ENCODE measurements at regions not wholly inside any gene's neighbourhood (a gene's known extent, or its start where the extent isn't known, plus 50 kb on each side); places are given as distances from the start of the nearest gene placed in this dataset.
"Not testable (repeated sequence)": the region's sequence is repeated elsewhere in the genome, so short reads cannot be mapped to it uniquely, and the experiment has no call there.

DNA sequence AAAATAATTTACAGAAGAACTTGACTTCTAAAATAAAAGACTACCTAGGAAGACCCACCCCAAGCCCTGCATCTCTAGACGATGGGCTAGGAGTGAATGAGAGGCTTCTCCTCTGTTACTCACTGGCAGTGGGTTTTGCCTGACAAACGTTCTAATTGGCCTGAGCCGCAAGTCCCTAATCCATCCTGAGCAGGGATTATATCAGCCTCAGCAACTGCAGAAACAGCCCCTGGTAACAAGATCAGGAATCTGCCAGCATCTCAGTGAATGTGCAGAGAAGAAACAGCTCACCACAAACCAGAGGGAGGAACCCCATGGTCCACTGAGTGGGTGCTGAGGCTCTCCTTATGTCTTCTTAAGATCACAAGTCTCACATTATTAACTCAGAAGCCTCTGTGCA lies 240.6 kb downstream of the BRINP2 start:
- DNase-seq = no peak

DNA sequence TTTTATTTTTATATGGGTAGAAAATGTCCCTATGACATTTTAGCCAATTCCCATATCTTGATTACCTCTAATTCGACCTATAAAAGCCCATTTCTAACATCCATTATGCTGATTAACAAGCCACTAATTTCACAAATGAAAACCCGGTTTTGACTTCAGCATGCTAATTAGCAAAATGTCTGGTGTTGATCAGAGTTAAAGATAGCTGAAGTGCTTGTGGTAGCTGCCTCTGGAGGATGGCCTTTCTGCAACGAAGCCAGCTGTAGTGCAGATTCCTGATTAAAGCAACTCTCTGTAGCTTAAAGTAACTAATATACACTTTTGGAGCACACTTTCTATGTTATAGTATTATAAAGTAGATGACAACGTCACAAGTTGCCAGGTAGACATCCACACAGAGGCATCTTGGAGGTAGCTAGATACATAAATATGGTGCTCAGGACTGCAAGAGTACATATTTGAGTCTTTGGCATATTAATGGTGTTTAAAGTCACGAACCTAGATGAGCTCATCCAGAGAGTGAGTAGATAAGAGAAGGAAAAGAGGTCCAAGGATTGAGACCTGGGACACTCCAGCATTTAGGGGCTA lies 239.5 kb downstream of the BRINP2 start:
- DNase-seq = no peak

DNA sequence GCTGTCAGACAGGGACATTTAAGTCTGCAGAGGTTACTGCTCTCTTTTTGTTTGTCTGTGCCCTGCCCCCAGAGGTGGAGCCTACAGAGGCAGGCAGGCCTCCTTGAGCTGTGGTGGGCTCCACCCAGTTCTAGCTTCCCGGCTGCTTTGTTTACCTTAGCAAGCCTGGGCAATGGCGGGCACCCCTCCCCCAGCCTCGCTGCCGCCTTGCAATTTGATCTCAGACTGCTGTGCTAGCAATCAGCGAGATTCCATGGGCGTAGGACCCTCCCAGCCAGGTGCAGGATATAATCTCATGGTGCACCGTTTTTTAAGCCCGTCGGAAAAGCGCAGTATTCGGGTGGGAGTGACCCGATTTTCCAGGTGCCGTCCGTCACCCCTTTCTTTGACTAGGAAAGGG lies 235.6 kb downstream of the BRINP2 start:
- DNase-seq = not testable (repeated sequence)

DNA sequence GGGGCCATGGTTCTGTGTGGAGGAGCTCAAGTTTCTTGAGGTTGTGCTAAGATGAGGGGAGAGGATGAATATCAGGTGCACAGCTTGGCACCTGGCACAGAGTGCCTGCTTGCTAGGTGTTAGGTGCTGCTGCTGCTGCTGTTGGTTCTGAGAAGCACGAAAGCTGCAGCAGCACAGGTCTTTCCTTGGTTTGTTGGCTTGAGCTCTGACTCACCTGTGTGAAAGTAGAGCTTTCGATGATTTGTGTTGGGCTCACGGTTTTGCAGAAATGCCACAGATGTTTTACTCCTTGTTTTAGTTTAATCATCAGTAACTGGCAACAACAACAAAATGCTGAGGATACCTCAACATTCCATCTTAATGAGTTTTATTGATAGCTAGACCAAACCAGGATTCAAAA lies 221.6 kb downstream of the BRINP2 start:
- no peak for DNase-seq

DNA sequence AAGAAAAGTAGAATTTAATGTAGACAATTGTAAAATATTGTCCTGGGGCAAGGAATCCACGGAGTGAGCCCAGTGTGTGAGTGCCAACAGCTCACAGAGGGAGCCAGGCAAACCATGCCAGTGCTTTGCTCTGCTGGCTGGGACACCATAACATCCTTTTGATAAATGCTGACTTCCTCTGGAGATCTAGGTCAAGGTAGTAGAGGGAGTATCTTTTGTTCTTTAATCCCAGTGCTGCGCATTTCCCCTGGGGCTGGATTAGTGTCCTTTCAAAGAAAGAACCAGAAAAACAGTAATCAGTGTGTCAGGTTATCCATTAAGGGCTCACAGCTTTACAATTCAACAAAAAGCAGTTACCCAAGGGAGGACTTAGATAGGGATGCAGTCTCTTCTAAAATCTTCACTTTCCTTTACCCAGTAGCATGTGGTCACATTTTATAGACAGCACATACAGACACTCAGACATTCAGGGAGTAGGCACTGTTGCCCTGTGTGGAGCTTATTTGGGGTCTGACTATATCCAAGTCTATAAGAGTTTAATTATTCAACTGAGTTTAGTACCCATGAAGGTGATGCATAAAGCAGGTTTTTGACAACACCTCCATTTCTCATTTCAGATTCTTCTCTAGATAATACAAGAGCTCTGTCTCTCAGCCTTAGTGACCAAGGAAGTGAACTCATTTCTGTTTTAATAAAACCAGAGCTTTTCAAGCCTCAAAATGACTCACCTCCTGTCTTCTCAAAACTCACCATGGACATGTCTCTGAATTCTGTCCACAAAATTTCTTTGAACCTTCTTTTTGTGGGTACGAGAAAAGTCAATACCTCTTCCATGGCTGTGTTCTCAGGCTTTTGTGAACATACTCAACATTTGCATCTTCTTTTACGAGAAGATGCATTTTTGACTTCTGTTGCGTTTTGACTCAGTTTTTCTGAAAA lies 215.3 kb downstream of the BRINP2 start:
- DNase-seq = no peak

DNA sequence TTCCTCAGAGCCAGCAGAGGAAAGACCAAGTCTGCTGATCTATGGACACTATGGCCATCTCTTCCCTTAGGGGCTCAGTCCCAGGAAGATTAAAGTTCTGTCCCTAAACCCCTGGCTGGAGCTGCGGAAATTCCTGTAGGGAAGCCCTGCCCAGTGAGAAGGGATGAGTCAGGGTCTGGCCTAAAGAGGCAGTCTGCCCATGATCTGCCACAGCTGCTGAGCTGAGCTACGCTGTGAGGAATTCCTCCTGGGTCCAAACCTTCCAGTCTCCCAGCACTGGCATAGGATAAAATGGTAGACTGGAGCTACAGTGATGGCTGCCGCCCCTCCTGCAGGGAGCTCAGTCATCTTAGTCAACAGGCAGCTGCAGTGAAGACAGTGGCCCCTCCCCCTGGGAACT lies 213.7 kb downstream of the BRINP2 start:
- no peak for DNase-seq

DNA sequence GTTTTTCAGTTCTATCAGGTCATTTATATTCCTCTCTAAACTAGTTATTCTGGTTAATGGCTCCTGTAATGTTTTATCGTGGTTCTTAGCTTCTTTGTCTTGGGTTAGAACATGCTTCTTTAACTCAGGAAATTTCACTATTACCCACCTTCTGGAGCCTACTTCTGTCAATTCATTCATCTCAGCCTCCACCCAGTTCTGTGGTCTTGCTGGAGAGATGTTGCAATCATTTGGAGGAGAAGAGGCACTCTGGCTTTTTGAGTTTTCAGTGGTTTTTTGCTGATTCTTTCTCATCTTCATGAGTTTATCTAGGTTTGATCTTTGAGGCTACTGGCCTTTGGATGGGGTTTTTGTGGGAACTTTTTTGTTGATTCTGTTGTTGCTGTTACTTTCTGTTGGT lies 213.0 kb downstream of the BRINP2 start:
- DNase-seq = no peak

DNA sequence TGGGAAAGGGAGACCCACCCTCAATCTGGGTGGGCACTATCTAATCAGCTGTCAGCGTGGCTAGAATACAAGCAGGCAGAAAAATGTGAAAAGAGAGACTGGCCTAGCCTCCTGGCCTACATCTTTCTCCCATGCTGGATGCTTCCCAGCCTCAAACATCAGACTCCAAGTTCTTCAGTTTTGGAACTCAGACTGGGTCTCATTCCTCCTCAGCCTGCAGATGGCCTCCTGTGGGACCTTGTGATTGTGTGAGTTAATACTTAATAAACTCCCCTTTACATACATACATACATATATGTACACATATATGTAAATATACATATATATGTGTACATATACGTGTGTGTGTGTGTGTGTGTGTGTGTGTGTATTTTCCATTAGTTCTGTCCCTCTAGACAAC lies 207.1 kb downstream of the BRINP2 start:
- DNase-seq = no peak

DNA sequence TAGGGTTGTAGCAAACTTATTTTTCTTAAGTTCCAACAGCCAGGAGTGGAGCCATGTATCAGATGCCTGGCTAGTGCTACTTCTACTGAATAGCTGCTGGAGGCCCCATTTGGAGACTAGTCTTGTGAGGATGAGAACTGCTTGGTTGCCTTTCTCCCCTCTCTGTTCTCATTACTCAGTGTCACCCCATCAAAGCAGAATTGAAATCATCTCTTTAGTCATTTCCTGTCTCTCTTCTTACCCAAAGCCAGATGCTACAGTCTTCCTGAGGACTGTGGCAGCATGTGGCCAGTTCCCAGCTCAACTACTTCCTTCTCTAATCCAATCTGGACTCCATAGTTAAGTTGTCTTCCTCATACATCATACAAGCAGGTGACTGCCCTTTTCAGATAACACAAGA lies 197.5 kb downstream of the BRINP2 start:
- no peak for DNase-seq

DNA sequence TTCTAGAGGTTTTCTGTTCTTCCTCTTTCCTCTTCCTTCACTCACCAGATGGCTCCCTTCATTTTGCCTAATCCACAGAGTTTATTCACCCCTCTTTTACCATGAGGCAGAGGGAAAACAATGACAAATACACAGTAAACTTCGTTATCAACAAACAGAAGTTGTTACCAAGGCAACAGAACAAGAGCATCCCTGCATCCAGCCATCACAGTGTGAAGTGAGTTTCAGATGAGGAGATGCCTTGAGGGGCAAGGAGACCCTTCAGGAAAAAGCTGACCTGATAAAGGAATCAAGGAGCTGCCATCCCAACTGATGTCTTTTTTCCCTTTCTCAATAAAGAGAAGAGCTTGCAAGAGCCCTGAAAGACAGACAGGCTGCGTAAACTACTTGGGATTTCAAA lies 195.3 kb downstream of the BRINP2 start:
- no peak for DNase-seq

DNA sequence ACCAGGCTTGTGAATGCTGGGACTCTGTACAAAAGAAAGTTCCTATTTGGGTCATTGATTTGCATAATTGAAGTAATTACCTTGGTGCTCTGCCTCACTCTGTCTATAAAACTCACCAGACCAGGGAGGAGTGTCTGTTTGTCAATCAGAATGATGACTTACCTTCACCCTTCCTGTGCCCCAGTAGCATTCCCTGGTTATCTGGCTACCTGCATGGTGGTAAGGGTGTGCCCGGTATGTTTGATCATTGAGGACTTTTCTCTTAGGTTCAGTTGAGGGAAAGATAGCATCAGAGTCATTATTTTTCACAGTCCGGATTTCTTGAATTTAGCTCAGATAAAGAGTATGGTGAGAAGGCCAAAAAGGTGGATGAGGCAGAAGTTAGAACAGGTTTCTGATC lies 190.0 kb downstream of the BRINP2 start:
- DNase-seq = no peak

DNA sequence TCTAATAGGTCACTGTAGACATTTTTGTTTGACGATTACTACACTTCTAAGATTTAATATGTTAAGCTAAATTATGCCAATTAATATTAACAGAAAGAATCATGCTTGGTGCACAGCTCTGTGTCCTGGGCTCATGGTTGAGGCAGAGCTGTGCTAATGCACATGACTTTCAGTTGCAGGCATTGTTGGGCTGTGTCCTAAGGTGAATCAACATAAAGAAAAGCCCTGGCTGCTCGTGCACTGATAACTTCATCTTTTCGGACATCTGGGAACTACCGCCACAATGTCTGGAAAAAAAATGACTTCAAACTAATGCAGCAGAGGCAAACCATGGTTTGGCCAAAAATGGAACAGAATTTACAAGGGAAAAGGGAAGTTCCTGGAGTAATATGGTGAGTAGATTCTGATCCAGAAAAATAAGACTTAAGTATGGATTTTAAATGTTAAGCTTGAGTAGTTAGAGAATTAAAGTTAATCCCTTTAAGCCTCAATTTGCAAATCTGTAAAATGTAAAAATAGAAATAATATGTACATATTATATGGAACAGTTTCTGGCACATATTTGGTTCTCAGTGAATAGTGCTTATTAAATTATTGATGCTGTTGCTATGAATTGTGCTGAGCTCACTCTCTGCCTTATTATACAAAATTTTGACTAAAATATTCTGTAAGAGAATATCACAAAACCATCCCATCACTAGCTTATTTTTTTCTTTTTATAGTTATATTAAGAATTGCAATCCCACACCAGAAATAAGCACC lies 186.1 kb downstream of the BRINP2 start:
- no peak for DNase-seq

DNA sequence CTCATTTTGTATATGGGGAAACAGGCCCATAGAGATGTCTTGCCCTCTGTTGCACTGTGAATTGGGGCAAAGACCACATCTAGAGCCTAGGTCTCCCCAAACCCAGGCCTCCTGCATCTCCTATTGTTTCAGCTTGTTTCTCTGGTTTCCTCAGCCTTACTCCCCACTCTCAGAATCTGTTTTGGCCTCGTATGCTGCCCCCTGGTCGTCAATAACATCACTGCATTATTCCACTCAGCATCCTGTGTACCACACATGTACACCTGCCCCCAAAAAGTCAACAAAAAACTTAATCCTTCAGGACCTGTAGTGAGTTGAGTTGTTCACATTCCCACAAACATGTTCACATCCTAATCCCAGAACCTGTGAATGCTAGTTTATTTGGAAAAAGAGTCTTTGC lies 184.8 kb downstream of the BRINP2 start:
- no peak for DNase-seq

DNA sequence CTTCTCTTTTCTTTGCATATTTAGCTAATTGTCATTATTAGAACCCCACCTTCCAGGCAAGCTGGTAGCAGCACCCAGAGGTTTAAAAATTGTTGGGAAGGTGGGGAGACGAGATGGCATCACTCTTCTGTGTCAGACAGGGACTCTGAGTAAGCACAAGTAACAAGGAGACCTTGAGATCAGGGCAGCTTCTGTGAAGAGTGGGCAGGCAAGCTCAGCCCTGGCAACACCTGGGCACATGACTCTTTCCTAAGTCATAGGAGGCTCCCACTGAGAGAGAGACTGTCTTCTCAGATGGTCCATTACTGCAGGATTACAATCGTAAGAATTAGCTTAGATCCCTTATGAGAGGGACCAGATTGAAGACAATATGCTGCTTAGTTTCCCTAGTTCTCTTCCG lies 183.5 kb downstream of the BRINP2 start:
- no peak for DNase-seq

DNA sequence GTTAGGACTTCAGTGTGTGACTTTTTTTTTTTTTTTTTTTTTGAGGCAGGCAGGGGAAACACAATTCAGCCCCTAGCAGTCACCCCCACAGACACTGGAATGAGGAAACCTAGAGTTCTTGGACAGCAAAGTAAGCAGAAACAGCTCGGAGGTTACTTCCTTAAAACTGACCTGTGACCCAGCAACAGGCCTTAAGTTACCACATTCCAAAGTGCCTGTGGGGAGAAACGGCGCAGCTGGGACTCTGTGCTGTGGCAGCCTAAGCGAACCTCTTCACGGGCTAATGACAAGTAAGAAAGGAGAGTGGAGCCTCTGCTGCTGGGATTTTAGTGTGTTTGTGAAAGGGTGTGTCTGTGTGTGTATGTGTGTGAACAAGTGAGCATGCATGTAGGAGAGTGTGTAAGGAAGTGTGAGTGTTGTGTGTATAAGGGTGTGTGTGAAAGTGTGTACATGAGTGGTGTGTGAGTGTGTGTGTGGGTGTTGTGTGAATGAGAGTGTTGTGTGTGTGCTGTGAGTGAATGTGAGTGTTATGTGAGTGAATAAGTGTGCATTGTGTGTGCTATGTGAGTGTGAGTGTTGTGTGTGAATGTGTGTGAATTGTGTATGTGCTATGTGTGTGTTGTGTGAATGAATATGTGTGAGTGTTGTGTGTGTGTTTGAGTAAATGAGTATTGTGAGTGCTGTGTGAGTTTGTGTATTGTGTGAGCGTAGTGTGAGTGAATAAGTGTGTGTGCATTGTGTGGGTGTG lies 180.8 kb downstream of the BRINP2 start:
- peak; percentile 53 for DNase-seq

DNA sequence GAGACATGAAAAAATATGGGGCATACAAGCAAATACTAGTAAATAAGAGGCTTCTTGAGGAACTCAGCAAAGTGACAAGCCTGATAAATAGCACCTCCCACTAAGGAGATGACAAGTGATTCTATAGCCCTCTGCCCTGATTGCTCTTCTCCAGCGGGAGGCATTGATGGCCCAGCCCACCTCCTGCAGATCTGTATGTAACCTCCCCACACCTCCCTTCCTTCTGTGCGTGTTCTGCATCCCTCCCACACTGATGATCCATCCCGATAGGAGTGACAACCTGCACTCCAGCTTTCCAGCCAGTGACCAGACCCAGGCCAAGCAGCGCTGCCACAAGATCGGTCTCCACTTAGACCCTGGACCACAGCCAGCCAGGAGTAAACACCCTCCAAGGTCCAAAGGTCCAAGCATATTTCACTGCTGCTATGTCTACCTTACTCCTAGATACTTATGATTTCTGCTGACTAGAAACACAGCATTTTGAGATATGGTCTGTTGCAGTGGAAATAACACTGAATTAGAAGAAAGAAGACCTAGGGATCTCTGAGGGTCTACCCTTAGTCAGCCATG lies 176.1 kb downstream of the BRINP2 start:
- no peak for DNase-seq

DNA sequence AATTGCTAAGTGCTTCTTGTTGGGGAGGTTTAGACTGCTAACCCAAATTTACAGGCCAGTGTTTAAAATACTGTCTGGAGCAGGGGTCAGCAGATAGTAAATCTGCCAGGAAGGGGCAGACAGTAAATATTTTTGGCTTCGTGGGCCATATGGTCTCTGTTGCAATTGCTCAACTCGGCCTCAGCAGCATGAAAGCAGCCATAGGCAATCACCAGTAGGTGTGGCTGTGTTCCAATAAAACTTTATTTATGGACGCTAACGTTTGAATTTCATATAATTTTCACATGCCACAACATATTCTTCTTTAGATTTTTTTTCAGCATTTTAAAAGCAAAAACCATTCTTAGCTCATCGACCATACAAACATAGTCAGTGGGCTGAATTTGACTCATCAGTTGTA lies 172.7 kb downstream of the BRINP2 start:
- DNase-seq = no peak

DNA sequence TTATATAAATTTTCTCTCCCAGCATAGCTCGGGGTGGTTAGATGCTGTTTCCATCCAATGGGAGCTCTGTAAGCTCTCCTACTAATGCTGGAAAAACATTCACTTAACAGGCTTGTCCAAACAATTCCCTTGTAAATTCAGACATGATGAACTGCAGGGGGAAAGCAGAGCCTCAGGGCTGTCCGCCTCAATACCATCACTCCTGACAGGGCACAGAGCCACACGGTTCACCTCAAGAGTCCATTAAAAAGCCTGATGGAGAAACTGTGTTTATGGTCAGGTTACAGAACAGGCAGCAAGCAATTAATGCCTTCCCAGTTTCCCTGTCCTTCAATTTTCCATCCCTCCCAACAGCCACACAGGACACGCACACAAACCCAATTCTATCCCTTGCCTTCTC lies 171.0 kb downstream of the BRINP2 start:
- DNase-seq = no peak

DNA sequence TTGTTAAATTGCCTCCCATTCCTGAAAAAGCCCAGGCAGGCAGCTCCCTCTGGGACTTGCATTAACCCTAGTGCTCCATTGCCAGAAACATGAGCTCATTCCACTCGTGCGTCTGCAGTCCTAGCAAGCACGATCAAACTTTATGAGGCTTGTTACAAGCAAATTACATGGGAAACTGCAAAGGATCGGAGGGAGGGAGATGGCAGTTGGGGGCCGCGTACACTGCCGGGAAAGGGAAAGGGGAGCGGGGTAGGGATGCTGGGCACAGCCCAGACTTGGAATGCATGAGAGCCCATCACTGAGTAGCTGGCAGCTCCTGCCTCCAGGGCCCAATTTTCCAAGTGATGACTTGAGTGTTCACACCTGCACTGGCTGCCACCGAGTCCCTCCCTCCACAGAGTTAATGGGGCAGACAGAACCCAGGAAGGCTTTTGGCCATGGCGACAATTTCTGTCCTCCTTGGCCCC lies 169.9 kb downstream of the BRINP2 start:
- peak; percentile 62 for DNase-seq

DNA sequence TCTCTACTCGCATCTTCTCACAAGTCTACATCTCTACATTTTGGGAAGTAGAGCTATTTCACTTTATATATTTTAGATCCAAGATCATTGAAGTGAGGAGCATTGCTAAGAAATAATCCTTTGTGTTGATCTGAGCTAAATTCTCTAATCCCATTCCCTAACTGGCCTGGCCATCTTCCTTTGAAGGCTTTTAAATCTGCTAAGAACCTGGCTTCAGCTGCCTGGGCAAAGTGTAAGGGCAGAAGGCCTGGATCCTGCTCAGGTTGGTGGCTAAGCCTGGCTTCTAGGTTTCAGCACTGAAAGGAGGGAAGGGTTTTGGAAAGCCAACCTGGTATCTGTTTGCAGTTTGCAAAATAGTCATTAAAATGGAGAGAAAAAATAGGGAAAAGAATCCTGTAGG lies 167.6 kb downstream of the BRINP2 start:
- DNase-seq = no peak

DNA sequence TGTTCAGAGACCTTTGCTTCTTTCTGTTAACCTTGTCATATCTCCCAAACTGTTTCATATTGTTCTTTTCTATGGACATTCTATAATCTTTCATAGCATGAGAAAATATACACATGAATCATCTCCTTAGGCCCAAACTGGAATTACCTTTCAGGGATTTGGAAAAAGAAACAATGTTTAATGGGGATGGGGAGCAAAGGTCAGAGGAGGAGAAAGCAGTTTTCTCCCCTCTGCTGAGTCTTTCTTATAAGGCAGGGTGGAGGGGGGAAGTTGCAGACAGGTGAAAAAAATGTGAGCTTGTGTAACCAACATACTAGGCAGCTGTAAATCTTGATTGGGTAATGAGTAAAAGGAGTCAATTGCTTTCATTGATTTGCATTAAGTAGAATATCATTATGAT lies 164.1 kb downstream of the BRINP2 start:
- DNase-seq = no peak

DNA sequence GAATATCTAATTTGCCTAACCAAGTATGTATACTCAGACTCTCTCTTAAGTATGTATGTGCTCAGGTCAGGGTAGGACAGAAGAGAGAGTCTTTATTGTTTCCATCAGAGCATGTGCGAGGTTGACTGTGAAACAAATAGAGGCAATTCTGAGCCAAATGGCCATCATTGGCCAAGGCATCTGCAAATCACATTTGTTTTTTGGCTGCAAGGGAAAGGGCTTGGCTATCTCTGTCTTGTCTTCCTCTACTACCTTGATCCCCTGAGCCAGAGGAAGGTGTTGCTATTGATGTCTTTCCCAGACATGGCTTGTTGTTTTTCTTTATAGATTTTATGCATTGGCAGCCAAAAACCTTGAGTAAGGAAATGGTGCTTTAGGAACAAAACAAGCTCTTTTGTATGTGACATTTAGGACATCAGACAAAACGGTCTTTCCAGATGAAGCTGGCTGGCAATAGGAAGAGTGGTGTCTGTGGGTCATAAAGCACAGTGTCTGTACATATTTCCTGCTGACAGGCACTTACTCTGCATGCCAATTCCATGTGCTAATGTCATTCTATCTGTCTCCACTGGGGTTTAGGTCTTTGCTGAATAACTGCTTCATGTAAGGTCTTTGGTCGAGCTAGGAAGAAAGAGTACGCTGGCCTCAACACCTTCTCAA lies 163.3 kb downstream of the BRINP2 start:
- no peak for DNase-seq
